K562 (cell line): ENCODE measurements at regions not wholly inside any gene's neighbourhood (a gene's known extent, or its start where the extent isn't known, plus 50 kb on each side); places are given as distances from the start of the nearest gene placed in this dataset.

Experiments used
- ATAC-seq: fragments of 200-7000 bp; cut with Tn5 transposase; 3 replicates; pipeline ENCODE4 v1.9.1; 2020; ENCODE audit warnings: moderate library complexity
- BruUV-seq: library from RNA; stranded (reverse); fragments of 400-500 nt; replicated peaks from 2 replicates; lab custom pipeline; 2021; lab: Mats Ljungman, UMichigan
- CTCF ChIA-PET: fragments of 300-600 bp; formaldehyde crosslinking; extraction: SDS; loops from one replicate; lab custom pipeline; 2021; ENCODE audit warnings: low intra/inter-chr PET ratio; lab: Yijun Ruan, JAX
- POLR2A ChIA-PET: fragments of 300-600, 350-650 bp; sonication (Branson Sonifier 250); formaldehyde crosslinking; extraction: SDS; loops from one replicate; lab custom pipeline; 2021; ENCODE audit warnings: antibody characterized with exemption, inconsistent platforms; lab: Yijun Ruan, JAX
- DNase-seq, 4 experiments: peaks; one replicate each; pipeline versions ENCODE4 v3.0.0 to v3.0.0-alpha.2; 2011 to 2018; ENCODE audit warnings: low spot score in 3 of 4, mixed read lengths in 3 of 4; ENCODE audit errors: extremely low read depth in 1 of 4
- FAIRE-seq: peaks from 2 replicates; lab custom pipeline; 2011; peaks lifted over from hg19 to GRCh38; lab: Jason Lieb, UNC
- H2AFZ ChIP-seq: 2 replicates; pipeline ENCODE4 v1.6.0; 2011; ENCODE audit warnings: low read depth, low read length, control low read depth, inconsistent platforms
- H3K27ac ChIP-seq: fragments of 200-600 bp; 3 replicates; pipeline ENCODE4 v1.8.0; 2011; ENCODE audit warnings: low read depth, mild to moderate bottlenecking, control low read depth, inconsistent platforms, low read length, moderate library complexity, mixed read lengths; ENCODE audit errors: extremely low read depth
- H3K27me3 ChIP-seq, 2 experiments: fragments of 300-600 bp in 1 of 2; 2 replicates in 1 of 2; 3 replicates in 1 of 2; pipeline versions ENCODE4 v1.6.0 to v1.8.0; 2011; ENCODE audit warnings: inconsistent platforms in 2 of 2, low read length in 2 of 2, mild to moderate bottlenecking in 1 of 2, mixed read lengths in 1 of 2, moderate library complexity in 1 of 2; ENCODE audit not compliant: control insufficient read depth in 2 of 2, insufficient read depth in 2 of 2
- H3K36me3 ChIP-seq: fragments of 300-600 bp; 3 replicates; pipeline ENCODE4 v1.8.0; 2011; ENCODE audit warnings: mild to moderate bottlenecking, low read length, inconsistent platforms; ENCODE audit not compliant: control insufficient read depth, insufficient read depth
- H3K4me1 ChIP-seq, 2 experiments: fragments of 200-600 bp in 1 of 2; replicated peaks in 1 of 2; 2 replicates in 1 of 2; 3 replicates in 1 of 2; pipeline versions ENCODE4 v1.5.1 to v1.8.0; 2011; ENCODE audit warnings: inconsistent platforms in 2 of 2, low read length in 2 of 2, mild to moderate bottlenecking in 1 of 2, mixed read lengths in 1 of 2, moderate library complexity in 1 of 2; ENCODE audit not compliant: control insufficient read depth in 2 of 2, insufficient read depth in 2 of 2
- H3K4me2 ChIP-seq: 2 replicates; pipeline ENCODE4 v1.6.1; 2011; ENCODE audit warnings: low read length, control low read depth, inconsistent platforms, mixed read lengths; ENCODE audit not compliant: insufficient read depth
- H3K4me3 ChIP-seq: fragments of 200-600 bp; sonication (generic), shearing (Covaris generic); 2 replicates; pipeline ENCODE4 v1.5.1; 2016; ENCODE audit warnings: control low read depth, inconsistent platforms
- H3K79me2 ChIP-seq: fragments of 200-600 bp; 3 replicates; pipeline ENCODE4 v1.8.0; 2011; ENCODE audit warnings: low read length, inconsistent platforms; ENCODE audit not compliant: control insufficient read depth, insufficient read depth
- H3K9ac ChIP-seq, 2 experiments: 2 replicates each; pipeline versions ENCODE4 v1.6.0 to v1.6.1; 2011; ENCODE audit warnings: low read depth in 2 of 2, low read length in 2 of 2, control low read depth in 1 of 2, inconsistent platforms in 1 of 2, mild to moderate bottlenecking in 1 of 2, mixed read lengths in 1 of 2; ENCODE audit not compliant: insufficient read depth in 1 of 2
- H3K9me1 ChIP-seq: one replicate; pipeline ENCODE4 v1.6.0; 2011; ENCODE audit warnings: inconsistent platforms, mild to moderate bottlenecking, low read length, moderate library complexity; ENCODE audit not compliant: control insufficient read depth, insufficient read depth
- H3K9me3 ChIP-seq: replicated peaks from 2 replicates; pipeline ENCODE4 v1.5.1; 2011; ENCODE audit warnings: low read depth, low read length, inconsistent platforms; ENCODE audit not compliant: control insufficient read depth, insufficient read depth
- H4K20me1 ChIP-seq: replicated peaks from 2 replicates; pipeline ENCODE4 v1.6.1; 2011; ENCODE audit warnings: low read length, inconsistent platforms, mixed read lengths; ENCODE audit not compliant: control insufficient read depth, insufficient read depth
- CHD4 ChIP-seq: fragments of 200-600 bp; sonication (generic); IDR thresholded peaks from 3 replicates; pipeline ENCODE4 v1.6.1; 2012; ENCODE audit warnings: low read depth, mild to moderate bottlenecking, mixed read lengths, low read length, inconsistent platforms; ENCODE audit not compliant: insufficient read depth, insufficient replicate concordance, poor library complexity, severe bottlenecking
- MCM3 ChIP-seq: fragments of 450-650 bp; IDR thresholded peaks from 2 replicates; pipeline ENCODE4 v1.6.1; 2016
- NCOR1 ChIP-seq: fragments of 450-650 bp; IDR thresholded peaks from 2 replicates; pipeline ENCODE4 v1.6.1; 2016; ENCODE audit warnings: mild to moderate bottlenecking, moderate library complexity
- NUFIP1 ChIP-seq: fragments of 450-650 bp; IDR thresholded peaks from 2 replicates; pipeline ENCODE4 v1.6.1; 2018; ENCODE audit not compliant: partially characterized antibody
- UBTF ChIP-seq, 2 experiments: IDR thresholded peaks; 2 replicates each; pipeline ENCODE4 v1.6.1; 2012; ENCODE audit warnings: improper control_type of control experiment in 2 of 2, low read depth in 2 of 2, low read length in 2 of 2, borderline replicate concordance in 1 of 2
- ZBTB1 ChIP-seq: sonication (generic); formaldehyde crosslinking; IDR thresholded peaks from 2 replicates; pipeline ENCODE4 v1.8.1; 2023; ENCODE audit warnings: missing genetic modification reagents, low read depth, mild to moderate bottlenecking, borderline replicate concordance
- ZNF274 ChIP-seq: IDR thresholded peaks from 2 replicates; pipeline ENCODE4 v1.6.1; 2011; ENCODE audit warnings: low read depth, mild to moderate bottlenecking, low read length, moderate library complexity, borderline replicate concordance
- WGBS: fragments of 100-300 bp; shearing (Covaris generic); methylation state at CpG from one replicate; pipeline ENCODE4 v1.1.6; 2016; ENCODE audit warnings: low coverage, mixed read lengths; ENCODE audit not compliant: insufficient coverage; ENCODE audit errors: missing lambda C conversion rate; 5-methylcytosine and 5-hydroxymethylcytosine counted together
- in situ Hi-C: fragments of 300-500 bp; cut with MboI; formaldehyde crosslinking; loops from 4 replicates; pipeline ENCODE4 v1.15.0; 2018; ENCODE audit warnings: inconsistent platforms, mixed read lengths
- intact Hi-C: fragments of 100-400 bp; cut with micrococcal nuclease; formaldehyde crosslinking; loops from 2 replicates; pipeline ENCODE4 v1.14.2; 2022
- TF ChIP-seq, protein P1 (sequence below): fragments of 250-450 bp; sonication (Bioruptor Pico); IDR thresholded peaks from 2 replicates; pipeline ENCODE4 v1.5.0; 2022; ENCODE audit warnings: mild to moderate bottlenecking

GRCh38 chr1:82795508-82796149 lies 994.9 kb downstream of the ADGRL2 start:
- no TSS peak for BruUV-seq
- in situ Hi-C loops (no loop called here), intact Hi-C loops (no loop called here)
- H3K4me2 ChIP-seq = no peak overlapping the region
- no peaks in the 10 kb centered on the region for H3K9me1 ChIP-seq
- H3K27ac ChIP-seq = no peak overlapping the region
- no peak overlapping the region for H2AFZ ChIP-seq
- POLR2A ChIA-PET = no interaction called here
- H3K27me3 ChIP-seq = no peaks in the 10 kb centered on the region
- 11% methylated on average over 3 of the region's 3 CpGs for WGBS
- no peaks in the 10 kb centered on the region for H4K20me1 ChIP-seq
- CTCF ChIA-PET = no interaction called here
- H3K36me3 ChIP-seq = no peaks in the 10 kb centered on the region
- H3K79me2 ChIP-seq = no peaks in the 10 kb centered on the region
- FAIRE-seq (no peak), ATAC-seq (no peak), DNase-seq (no peak)
- H3K9ac ChIP-seq = no peak overlapping the region
- H3K4me1 ChIP-seq = no peaks in the 10 kb centered on the region
- H3K9me3 ChIP-seq = no peaks in the 10 kb centered on the region; the same call in 1 of the 2 replicates
- H3K4me3 ChIP-seq = no peak overlapping the region
- TF ChIP-seq, protein P1, sequence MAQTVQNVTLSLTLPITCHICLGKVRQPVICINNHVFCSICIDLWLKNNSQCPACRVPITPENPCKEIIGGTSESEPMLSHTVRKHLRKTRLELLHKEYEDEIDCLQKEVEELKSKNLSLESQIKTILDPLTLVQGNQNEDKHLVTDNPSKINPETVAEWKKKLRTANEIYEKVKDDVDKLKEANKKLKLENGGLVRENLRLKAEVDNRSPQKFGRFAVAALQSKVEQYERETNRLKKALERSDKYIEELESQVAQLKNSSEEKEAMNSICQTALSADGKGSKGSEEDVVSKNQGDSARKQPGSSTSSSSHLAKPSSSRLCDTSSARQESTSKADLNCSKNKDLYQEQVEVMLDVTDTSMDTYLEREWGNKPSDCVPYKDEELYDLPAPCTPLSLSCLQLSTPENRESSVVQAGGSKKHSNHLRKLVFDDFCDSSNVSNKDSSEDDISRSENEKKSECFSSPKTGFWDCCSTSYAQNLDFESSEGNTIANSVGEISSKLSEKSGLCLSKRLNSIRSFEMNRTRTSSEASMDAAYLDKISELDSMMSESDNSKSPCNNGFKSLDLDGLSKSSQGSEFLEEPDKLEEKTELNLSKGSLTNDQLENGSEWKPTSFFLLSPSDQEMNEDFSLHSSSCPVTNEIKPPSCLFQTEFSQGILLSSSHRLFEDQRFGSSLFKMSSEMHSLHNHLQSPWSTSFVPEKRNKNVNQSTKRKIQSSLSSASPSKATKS (CRISPR knock-in tag) = no peak
- TF ChIP-seq NCOR1 (no peak), ZBTB1 (CRISPR knock-in tag) (no peak), ZNF274 (no peak), UBTF (IDR thresholded peaks at IDR 0.05; ENCODE audit: borderline replicate concordance in 1 of 2, low read depth in 2 of 2, low read length in 2 of 2) (no peak), NUFIP1 (no peak), MCM3 (no peak), CHD4 (no peak)
